ENCODE measurements at regions not wholly inside any gene's neighbourhood (a gene's known extent, or its start where the extent isn't known, plus 50 kb on each side); places are given as distances from the start of the nearest gene placed in this dataset.

DNA sequence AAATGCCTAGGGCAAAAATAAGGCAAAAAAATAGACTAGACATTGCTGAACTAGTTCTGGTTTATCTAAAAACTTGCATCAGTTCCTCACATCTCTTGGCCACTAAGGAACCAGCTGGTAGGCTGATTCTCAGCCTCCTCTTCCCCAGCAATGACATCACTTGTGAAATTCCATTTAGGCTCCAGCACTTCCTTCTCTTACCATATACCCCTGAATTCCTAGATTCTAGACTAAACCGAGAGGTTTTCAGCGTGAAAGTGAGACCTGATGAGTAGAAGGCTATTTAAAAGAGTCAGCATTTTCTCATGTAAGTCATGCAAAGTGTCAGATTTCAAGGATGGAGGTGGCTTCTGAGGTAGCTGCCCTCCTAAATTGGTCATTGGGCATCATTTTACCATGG is 247.1 kb upstream of the CDIN1 start:
- TF ChIP-seq POLR2A (IDR thresholded peaks at IDR 0.05), result no peak
- TF ChIP-seq, protein P1, sequence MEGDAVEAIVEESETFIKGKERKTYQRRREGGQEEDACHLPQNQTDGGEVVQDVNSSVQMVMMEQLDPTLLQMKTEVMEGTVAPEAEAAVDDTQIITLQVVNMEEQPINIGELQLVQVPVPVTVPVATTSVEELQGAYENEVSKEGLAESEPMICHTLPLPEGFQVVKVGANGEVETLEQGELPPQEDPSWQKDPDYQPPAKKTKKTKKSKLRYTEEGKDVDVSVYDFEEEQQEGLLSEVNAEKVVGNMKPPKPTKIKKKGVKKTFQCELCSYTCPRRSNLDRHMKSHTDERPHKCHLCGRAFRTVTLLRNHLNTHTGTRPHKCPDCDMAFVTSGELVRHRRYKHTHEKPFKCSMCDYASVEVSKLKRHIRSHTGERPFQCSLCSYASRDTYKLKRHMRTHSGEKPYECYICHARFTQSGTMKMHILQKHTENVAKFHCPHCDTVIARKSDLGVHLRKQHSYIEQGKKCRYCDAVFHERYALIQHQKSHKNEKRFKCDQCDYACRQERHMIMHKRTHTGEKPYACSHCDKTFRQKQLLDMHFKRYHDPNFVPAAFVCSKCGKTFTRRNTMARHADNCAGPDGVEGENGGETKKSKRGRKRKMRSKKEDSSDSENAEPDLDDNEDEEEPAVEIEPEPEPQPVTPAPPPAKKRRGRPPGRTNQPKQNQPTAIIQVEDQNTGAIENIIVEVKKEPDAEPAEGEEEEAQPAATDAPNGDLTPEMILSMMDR (IDR thresholded peaks at IDR 0.05), result no peak
